ENCODE measurements at regions not wholly inside any gene's neighbourhood (a gene's known extent, or its start where the extent isn't known, plus 50 kb on each side); places are given as distances from the start of the nearest gene placed in this dataset.

- DNase-seq (ENCODE audit: low spot score): no peak
These were observed 85.6 kb upstream of the DNAJC19 start for GRCh38 chr3:181075098-181075497.

GRCh38 chr3:181066143-181067087 lies 76.9 kb upstream of the DNAJC19 start:
- DNase-seq (ENCODE audit: low spot score): no peak

- DNase-seq (ENCODE audit: low spot score): no peak
These were observed 66.7 kb upstream of the DNAJC19 start for GRCh38 chr3:181056136-181056732.

- DNase-seq (ENCODE audit: low spot score): no peak
These were observed 65.0 kb upstream of the DNAJC19 start for GRCh38 chr3:181054538-181054937.

- no peak for DNase-seq (ENCODE audit: low spot score)
These were observed 62.7 kb upstream of the DNAJC19 start for GRCh38 chr3:181052256-181052655.

GRCh38 chr3:181050738-181051137 lies 61.2 kb upstream of the DNAJC19 start:
- no peak for DNase-seq (ENCODE audit: low spot score)

GRCh38 chr3:181040030-181040429 lies 50.5 kb upstream of the DNAJC19 start:
- DNase-seq (ENCODE audit: low spot score): no peak
